ENCODE measurements at regions not wholly inside any gene's neighbourhood (a gene's known extent, or its start where the extent isn't known, plus 50 kb on each side); places are given as distances from the start of the nearest gene placed in this dataset.

DNA sequence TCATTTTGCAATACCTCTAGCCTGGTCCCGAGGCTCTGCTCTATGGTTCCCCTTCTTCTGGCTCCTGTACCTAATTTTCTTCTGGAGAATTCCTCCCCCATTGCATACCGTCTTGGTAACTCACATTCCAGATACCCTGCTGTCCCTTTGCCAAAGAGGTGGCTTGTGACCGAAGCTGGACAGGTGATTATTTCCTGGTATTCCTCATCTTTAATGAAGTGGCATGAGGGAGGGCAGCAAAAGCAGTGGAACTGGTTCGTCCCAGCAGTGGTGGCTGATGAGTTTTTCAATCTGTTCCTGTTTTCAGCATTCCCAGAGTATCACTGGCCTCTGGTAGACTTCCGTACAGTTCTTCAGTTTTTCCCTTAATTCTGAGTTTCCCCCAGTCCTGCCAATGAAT, 186.2 kb upstream of the CADPS start:
- Histone ChIP-seq H3K36me3 (ENCODE audit: control insufficient read depth in 1 of 2, insufficient read depth in 2 of 2, low read length in 1 of 2) (no peaks in the 10 kb centered on the region), H3K4me1 (ENCODE audit: control insufficient read depth in 1 of 2, insufficient read depth in 2 of 2, low read length in 2 of 2) (no peaks in the 10 kb centered on the region), H3K9me3 (ENCODE audit: control insufficient read depth, low read length) (no peaks in the 10 kb centered on the region), H3K27ac (ENCODE audit: low read depth in 1 of 2, low read length in 2 of 2) (no peak overlapping the region), H3K27me3 (ENCODE audit: control insufficient read depth in 1 of 2, insufficient read depth in 2 of 2, low read length in 1 of 2) (no peaks in the 10 kb centered on the region), H3K4me3 (ENCODE audit: low read length in 2 of 2) (no peak overlapping the region)
- no peak for DNase-seq
- intact Hi-C loops (cut with DNase I), result no loop called here
- ATAC-seq (ENCODE audit: low FRiP score), result no peak
- 55 to 66% methylated on average over 5 of the region's 5 CpGs for WGBS, 2 donors

DNA sequence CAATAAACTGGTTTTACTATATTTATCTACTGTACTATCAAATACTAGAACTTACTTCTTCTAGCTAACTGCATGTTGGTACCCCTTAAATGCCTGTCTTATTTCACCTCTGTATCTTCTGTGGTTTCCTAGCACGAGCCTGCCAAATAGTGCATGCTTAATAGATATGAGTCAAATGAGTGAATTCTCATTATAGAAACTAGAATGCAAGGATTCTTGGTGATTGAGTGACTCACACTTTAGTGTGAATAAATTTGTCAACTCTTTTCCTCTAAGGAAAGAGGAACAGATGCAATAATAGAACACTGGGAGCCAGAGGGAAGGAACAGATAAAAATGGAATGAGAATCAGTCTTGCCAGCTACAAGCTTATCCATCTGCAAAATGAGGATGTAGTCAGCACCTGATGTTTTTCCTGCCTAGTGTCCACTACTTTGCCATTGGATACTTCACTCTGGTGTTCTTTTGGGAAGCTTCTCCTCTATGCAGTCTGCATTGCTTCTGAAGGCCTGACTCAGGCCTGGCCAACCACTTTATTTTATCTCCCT, 189.1 kb upstream of the CADPS start:
- Histone ChIP-seq H3K27ac (ENCODE audit: low read depth in 1 of 2, low read length in 2 of 2) (no peak overlapping the region), H3K9me3 (ENCODE audit: control insufficient read depth, low read length) (no peaks in the 10 kb centered on the region), H3K4me1 (ENCODE audit: control insufficient read depth in 1 of 2, insufficient read depth in 2 of 2, low read length in 2 of 2) (no peaks in the 10 kb centered on the region), H3K4me3 (ENCODE audit: low read length in 2 of 2) (no peak overlapping the region), H3K27me3 (ENCODE audit: control insufficient read depth in 1 of 2, insufficient read depth in 2 of 2, low read length in 1 of 2) (no peaks in the 10 kb centered on the region), H3K36me3 (ENCODE audit: control insufficient read depth in 1 of 2, insufficient read depth in 2 of 2, low read length in 1 of 2) (no peaks in the 10 kb centered on the region)
- intact Hi-C loops (cut with DNase I), result no loop called here
- 65 to 71% methylated on average over 1 of the region's 1 CpG for WGBS, 2 donors
- no peak for ATAC-seq (ENCODE audit: low FRiP score)
- DNase-seq, result no peak

DNA sequence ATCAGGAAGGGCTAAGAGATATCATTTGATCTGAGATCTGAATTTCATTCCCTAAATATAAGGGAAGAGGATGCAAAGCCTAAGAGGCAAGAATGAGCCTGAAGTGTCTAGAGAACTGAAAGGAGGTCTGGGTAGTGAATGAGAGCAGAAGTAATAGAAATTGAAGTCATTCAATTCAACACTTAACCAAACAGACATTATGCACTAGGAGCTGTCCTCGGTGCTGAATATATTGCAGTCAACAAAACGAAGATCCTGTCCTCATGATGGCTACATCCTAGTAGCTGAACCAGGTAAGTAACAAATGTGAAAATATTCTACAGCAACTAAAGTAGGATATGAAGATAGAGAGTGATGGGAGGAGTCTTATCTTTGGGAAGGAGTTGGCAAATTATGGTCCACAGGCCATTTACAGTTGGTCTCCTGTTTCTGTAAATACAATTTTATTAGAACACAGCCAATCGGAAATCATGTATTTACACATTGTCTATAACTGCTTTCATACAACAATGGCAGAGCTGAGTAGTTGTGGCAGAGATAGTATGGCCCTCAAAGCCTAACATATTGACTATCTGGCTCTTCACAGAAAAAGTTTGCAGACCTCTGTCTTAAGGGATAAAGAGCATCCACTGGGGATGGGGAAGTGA, 192.9 kb upstream of the CADPS start:
- Histone ChIP-seq H3K4me3 (ENCODE audit: low read length in 2 of 2) (no peak overlapping the region), H3K27me3 (ENCODE audit: control insufficient read depth in 1 of 2, insufficient read depth in 2 of 2, low read length in 1 of 2) (no peaks in the 10 kb centered on the region), H3K36me3 (ENCODE audit: control insufficient read depth in 1 of 2, insufficient read depth in 2 of 2, low read length in 1 of 2) (no peaks in the 10 kb centered on the region), H3K9me3 (ENCODE audit: control insufficient read depth, low read length) (no peaks in the 10 kb centered on the region), H3K4me1 (ENCODE audit: control insufficient read depth in 1 of 2, insufficient read depth in 2 of 2, low read length in 2 of 2) (no peaks in the 10 kb centered on the region), H3K27ac (ENCODE audit: low read depth in 1 of 2, low read length in 2 of 2) (no peak overlapping the region)
- WGBS, 2 donors, result 33 to 36% methylated on average over 3 of the region's 3 CpGs
- intact Hi-C loops (cut with DNase I), result no loop called here
- DNase-seq, result no peak
- no peak for ATAC-seq (ENCODE audit: low FRiP score)

DNA sequence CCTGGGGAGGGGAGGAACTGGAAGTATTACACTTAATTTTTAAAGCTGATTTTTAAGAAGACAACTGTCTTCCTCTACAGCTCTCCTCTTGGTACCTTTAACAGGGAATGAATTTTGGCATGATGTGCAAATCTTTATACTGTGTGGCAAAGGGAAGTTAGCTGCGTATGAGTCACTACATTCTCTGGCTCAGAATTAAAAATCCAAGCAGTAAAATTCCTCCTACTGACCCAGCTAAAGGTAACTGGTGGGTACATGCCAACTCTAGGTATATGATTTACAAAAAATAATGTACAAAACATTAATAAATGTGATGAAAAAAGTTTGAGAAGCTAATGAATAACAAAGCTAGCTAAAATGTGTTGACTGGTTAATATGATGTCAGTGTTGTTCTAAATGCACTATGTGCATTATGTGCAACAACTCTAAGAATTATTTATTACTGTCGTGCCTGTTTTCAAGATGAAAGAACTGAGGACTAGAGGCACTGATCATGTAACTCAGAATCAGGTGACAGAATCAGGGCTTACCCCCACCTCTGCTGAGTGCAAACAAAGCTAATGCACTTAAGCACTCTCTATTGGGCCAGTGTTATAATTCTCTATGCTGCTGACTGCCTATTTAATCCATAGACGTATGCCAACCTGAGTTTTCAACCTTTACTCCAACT, 194.7 kb upstream of the CADPS start:
- H3K27ac ChIP-seq (ENCODE audit: low read depth in 1 of 2, low read length in 2 of 2), result no peak overlapping the region
- no peaks in the 10 kb centered on the region for H3K36me3 ChIP-seq (ENCODE audit: control insufficient read depth in 1 of 2, insufficient read depth in 2 of 2, low read length in 1 of 2)
- intact Hi-C loops (cut with DNase I), result no loop called here
- ATAC-seq (ENCODE audit: low FRiP score) (no peak), DNase-seq (no peak)
- H3K4me1 ChIP-seq (ENCODE audit: control insufficient read depth in 1 of 2, insufficient read depth in 2 of 2, low read length in 2 of 2), result no peaks in the 10 kb centered on the region
- H3K4me3 ChIP-seq (ENCODE audit: low read length in 2 of 2), result no peak overlapping the region
- H3K9me3 ChIP-seq (ENCODE audit: control insufficient read depth, low read length), result no peaks in the 10 kb centered on the region
- WGBS, 2 donors, result 48 to 49% methylated on average over 3 of the region's 3 CpGs
- H3K27me3 ChIP-seq (ENCODE audit: control insufficient read depth in 1 of 2, insufficient read depth in 2 of 2, low read length in 1 of 2), result no peaks in the 10 kb centered on the region

DNA sequence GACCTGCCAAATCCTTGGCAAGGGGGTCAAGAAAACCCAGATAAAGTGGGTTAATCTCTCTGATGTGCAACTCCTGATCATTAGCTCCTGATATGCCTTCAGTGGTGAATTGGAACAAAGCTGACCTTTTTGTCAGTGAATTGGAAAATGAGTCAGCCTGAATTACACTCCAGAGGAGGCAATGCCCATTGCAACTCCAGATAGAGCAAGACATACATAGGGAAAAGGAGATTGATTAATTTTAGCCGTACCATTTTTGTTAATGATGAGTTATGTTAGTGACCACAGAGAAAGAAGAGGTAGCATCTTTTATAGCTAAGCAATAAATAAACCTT, 195.2 kb upstream of the CADPS start:
- Histone ChIP-seq H3K27me3 (ENCODE audit: control insufficient read depth in 1 of 2, insufficient read depth in 2 of 2, low read length in 1 of 2) (no peaks in the 10 kb centered on the region), H3K9me3 (ENCODE audit: control insufficient read depth, low read length) (no peaks in the 10 kb centered on the region), H3K4me1 (ENCODE audit: control insufficient read depth in 1 of 2, insufficient read depth in 2 of 2, low read length in 2 of 2) (no peaks in the 10 kb centered on the region), H3K36me3 (ENCODE audit: control insufficient read depth in 1 of 2, insufficient read depth in 2 of 2, low read length in 1 of 2) (no peaks in the 10 kb centered on the region), H3K4me3 (ENCODE audit: low read length in 2 of 2) (no peak overlapping the region), H3K27ac (ENCODE audit: low read depth in 1 of 2, low read length in 2 of 2) (no peak overlapping the region)
- no peak for DNase-seq
- WGBS, 2 donors, result 86 to 92% methylated on average over 1 of the region's 1 CpG
- intact Hi-C loops (cut with DNase I), result no loop called here
- ATAC-seq (ENCODE audit: low FRiP score), result no peak

DNA sequence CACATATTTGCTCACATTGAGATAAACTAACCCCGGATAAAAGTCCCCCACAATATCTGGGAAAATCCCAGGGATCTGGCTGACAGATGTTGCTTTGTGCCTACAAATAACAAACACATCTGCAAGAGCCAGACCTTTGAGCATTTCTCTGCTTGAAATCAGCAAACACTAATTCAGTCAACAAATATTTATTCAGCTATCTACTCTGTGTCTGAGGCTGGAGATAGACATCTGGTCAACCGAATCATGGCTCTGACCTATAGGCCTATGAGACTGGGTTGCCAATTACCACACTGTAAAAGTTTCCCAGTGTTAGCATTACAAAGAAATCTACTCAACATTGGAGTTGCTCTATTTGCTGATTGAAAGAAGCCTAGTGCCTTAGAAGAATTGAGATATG, 201.1 kb upstream of the CADPS start:
- 20 to 53% methylated on average over 2 of the region's 2 CpGs for WGBS, 2 donors
- ATAC-seq (ENCODE audit: low FRiP score) (no peak), DNase-seq (no peak)
- Histone ChIP-seq H3K27ac (ENCODE audit: low read depth in 1 of 2, low read length in 2 of 2) (no peak overlapping the region), H3K36me3 (ENCODE audit: control insufficient read depth in 1 of 2, insufficient read depth in 2 of 2, low read length in 1 of 2) (no peaks in the 10 kb centered on the region), H3K27me3 (ENCODE audit: control insufficient read depth in 1 of 2, insufficient read depth in 2 of 2, low read length in 1 of 2) (peaks cover 0 to 2% of the 10 kb centered on the region in 2 donors), H3K4me1 (ENCODE audit: control insufficient read depth in 1 of 2, insufficient read depth in 2 of 2, low read length in 2 of 2) (no peaks in the 10 kb centered on the region), H3K4me3 (ENCODE audit: low read length in 2 of 2) (no peak overlapping the region), H3K9me3 (ENCODE audit: control insufficient read depth, low read length) (no peaks in the 10 kb centered on the region)
- intact Hi-C loops (cut with DNase I), result no loop called here

DNA sequence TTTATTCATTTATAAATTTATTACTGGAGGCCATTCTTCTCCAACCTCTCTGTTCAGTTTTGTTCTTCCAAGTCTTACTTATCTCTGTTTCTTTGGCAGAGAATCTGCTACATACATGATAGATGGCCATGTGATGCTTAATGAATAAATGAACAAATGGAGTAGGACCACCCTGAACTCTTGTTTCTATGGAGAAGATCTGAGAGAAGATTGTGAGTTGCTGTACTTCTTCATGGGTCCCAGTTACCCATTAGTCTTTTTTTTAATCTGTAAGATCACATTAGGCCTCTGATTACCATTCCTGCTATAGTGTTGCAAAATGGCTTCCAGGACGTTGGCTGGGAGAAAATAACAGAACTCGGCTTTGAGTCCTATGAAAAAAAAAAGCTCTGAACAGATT, 191.9 kb upstream of the SYNPR start:
- Histone ChIP-seq H3K36me3 (ENCODE audit: control insufficient read depth in 1 of 2, insufficient read depth in 2 of 2, low read length in 1 of 2) (no peaks in the 10 kb centered on the region), H3K27me3 (ENCODE audit: control insufficient read depth in 1 of 2, insufficient read depth in 2 of 2, low read length in 1 of 2) (peaks cover 0 to 1% of the 10 kb centered on the region in 2 donors), H3K4me1 (ENCODE audit: control insufficient read depth in 1 of 2, insufficient read depth in 2 of 2, low read length in 2 of 2) (no peaks in the 10 kb centered on the region), H3K9me3 (ENCODE audit: control insufficient read depth, low read length) (no peaks in the 10 kb centered on the region), H3K4me3 (ENCODE audit: low read length in 2 of 2) (no peak overlapping the region), H3K27ac (ENCODE audit: low read depth in 1 of 2, low read length in 2 of 2) (no peak overlapping the region)
- 58 to 63% methylated on average over 2 of the region's 2 CpGs for whole genome bisulfite sequencing, 2 donors
- DNase-seq (no peak), ATAC-seq (ENCODE audit: low FRiP score) (no peak)
- intact Hi-C loops (cut with DNase I), result no loop called here

DNA sequence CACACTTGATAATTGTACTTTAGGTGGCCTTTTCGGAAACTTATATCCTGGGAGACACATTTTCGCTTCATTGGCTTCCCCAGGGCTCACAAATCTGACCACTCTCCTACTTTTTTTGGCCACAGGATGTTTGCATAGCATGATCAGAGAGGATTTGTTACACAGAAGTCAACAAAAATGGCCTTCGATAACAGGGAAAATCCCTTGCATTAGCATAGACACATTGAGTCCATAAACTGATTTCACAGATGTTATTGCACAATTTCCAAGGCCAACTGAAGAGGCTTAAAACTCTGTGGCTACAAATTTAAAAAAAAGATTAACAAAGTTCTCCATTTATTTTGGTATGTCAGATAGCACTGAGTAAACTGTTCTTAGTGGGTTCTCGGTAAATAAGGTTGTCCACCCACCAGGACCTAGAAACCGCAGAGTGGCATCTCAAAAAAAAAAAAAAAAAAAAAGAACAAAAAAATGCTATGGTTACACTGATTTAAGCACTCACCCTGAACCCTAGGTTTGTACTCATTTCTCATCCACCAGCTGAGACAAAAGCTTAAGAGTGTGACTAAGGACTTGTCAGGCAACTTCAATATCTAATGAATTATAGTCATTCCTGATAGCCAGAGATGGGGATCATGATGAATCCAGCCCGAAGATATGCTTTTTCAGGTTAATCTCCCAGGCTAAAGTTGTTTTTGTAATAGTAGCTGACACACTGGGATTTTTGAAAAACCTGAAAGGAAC, 188.9 kb upstream of the SYNPR start:
- WGBS, 2 donors, result 58 to 73% methylated on average over 6 of the region's 6 CpGs
- intact Hi-C loops (cut with DNase I), result no loop called here
- DNase-seq, result no peak
- no peaks in the 10 kb centered on the region for H3K36me3 ChIP-seq (ENCODE audit: control insufficient read depth in 1 of 2, insufficient read depth in 2 of 2, low read length in 1 of 2)
- H3K4me1 ChIP-seq (ENCODE audit: control insufficient read depth in 1 of 2, insufficient read depth in 2 of 2, low read length in 2 of 2), result no peaks in the 10 kb centered on the region
- H3K9me3 ChIP-seq (ENCODE audit: control insufficient read depth, low read length), result no peaks in the 10 kb centered on the region
- H3K27me3 ChIP-seq (ENCODE audit: control insufficient read depth in 1 of 2, insufficient read depth in 2 of 2, low read length in 1 of 2), result peaks cover 0 to 1% of the 10 kb centered on the region in 2 donors
- no peak overlapping the region for H3K27ac ChIP-seq (ENCODE audit: low read depth in 1 of 2, low read length in 2 of 2)
- ATAC-seq (ENCODE audit: low FRiP score), result no peak
- H3K4me3 ChIP-seq (ENCODE audit: low read length in 2 of 2), result no peak overlapping the region

DNA sequence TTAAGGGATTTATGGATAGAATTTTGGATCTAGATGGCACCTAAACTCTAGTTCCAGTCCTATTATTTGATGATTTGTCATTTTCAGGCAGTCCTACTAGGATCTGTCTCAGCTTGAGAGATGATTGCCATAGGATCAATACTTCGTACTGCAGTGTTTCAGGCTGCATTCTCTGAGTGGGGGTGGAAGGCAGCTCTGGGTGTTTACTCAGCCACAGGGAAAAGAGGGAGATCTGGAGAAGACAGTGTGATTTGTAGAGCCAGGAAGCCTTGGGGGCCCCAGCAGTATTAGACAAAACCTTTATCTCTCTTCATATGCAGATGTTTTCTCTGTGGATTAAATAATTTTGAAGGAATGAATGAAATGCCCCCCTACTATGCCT, 188.4 kb upstream of the SYNPR start:
- Histone ChIP-seq H3K36me3 (ENCODE audit: control insufficient read depth in 1 of 2, insufficient read depth in 2 of 2, low read length in 1 of 2) (no peaks in the 10 kb centered on the region), H3K4me3 (ENCODE audit: low read length in 2 of 2) (no peak overlapping the region), H3K4me1 (ENCODE audit: control insufficient read depth in 1 of 2, insufficient read depth in 2 of 2, low read length in 2 of 2) (no peaks in the 10 kb centered on the region), H3K27ac (ENCODE audit: low read depth in 1 of 2, low read length in 2 of 2) (no peak overlapping the region), H3K9me3 (ENCODE audit: control insufficient read depth, low read length) (no peaks in the 10 kb centered on the region), H3K27me3 (ENCODE audit: control insufficient read depth in 1 of 2, insufficient read depth in 2 of 2, low read length in 1 of 2) (peaks cover 0 to 1% of the 10 kb centered on the region in 2 donors)
- DNase-seq, result no peak
- 10 to 15% methylated on average over 1 of the region's 1 CpG for WGBS, 2 donors
- intact Hi-C loops (cut with DNase I), result no loop called here
- ATAC-seq (ENCODE audit: low FRiP score), result no peak
